GM21576 (cell line): ENCODE measurements at regions not wholly inside any gene's neighbourhood (a gene's known extent, or its start where the extent isn't known, plus 50 kb on each side); places are given as distances from the start of the nearest gene placed in this dataset.

Source experiments
- ATAC-seq: cut with Tn5 transposase; IDR thresholded peaks from one replicate; pipeline ENCODE4 v1.9.1; 2021; ENCODE audit warnings: mild to moderate bottlenecking, moderate library complexity; ENCODE audit not compliant: unreplicated experiment

- no peak for ATAC-seq
These were observed 781.3 kb upstream of the ID2 start for GRCh38 chr2:7900593-7900992.

DNA sequence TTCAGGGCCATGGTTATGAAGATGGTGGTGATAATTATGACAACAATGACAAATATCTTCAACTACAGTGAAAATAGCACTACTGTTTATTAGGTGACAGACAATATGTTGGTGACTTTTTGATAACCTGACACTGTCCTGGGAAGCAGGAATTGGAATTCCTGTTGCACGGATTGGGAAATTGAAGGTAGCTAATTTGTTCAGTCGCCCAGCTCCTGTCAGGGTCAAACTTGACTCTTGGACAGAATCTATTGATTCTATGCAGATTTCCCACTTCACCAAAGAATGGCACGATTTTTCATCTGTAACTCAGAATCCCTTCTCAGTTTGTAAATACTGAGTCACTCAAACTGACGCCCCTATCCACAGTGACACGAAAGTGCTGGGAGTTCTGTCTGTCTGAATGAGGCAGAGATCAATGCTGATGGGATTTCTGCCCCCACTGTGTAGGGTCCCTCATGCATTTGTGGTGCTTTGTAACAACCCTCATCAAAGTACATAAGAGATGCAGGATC is 779.5 kb upstream of the ID2 start:
- ATAC-seq: no peak

DNA sequence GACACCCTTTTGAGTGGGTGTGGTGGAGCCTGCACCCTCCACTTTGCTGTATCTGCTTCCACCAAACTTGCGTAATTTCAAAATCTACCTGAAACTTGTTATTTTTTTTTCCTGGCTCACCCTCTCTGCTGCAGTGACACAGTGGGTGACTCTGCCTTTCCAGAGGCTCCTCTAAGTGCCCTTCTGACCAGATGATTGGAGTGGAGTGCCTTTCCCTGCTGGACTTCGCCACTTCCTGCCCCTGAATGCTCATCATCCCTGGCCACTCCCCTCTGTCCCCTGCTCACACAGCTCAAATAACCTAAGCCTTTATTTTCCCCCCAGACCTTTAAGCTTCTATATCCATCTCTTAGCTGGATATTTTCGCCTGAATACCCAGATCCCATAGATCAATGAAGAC is 777.5 kb upstream of the ID2 start:
- no peak for ATAC-seq

DNA sequence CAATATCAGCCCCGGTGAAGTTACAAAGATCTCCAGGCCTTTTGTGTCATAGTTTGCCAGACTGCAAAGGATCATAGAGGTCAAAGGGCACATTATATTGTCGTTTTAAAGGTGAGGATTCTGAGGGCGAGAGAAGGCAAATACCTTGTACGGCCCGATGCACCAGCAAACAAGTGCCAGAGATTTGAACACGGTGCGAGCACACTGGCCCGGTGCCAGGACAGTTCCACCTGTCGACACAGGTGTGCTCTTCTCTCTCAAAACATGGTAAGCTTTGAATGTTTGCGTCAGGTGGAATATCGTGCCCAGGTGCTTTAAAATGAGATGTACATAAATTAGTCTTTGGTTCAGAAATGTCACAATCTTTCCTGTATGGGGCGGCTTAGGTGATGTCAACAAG is 776.1 kb upstream of the ID2 start:
- no peak for ATAC-seq

DNA sequence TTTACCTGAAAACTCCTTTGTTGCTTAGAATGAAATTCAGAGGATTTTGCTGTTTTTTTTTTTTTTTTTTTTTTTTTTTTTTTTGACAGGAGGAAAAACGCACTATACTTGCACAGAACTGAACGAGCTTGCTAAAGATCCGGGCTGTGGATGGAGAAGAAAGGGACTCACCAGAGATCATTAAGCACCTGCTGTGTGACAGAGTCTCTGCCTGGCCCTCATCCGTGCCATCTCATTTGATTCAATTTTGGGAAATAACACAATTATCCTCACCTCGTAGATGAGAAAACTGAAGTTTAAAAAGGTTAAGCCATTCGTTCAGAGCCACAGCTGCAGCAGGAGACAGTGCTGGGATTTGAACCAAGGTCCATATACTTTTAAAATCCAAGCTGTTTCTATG is 775.4 kb upstream of the ID2 start:
- no peak for ATAC-seq

GRCh38 chr2:7907041-7907440 is 774.8 kb upstream of the ID2 start:
- no peak for ATAC-seq

DNA sequence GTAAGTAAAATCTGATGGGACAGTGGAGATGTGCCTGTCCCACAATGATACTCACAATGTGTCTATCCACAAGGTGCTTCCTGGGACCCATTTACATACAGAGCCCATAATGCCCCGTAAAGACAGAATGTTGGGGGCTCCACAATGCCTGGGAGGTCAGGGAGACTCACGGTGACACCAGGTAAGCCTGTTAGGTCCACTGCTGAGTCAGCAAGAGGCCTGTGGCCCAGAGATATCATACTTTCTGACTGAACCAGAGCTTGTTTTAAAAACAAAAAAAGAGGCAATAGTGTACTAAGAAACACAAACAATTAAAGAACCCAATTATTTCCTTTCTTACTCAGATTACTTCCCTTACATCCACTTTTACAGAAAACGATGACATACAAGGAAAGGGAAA is 771.1 kb upstream of the ID2 start:
- no peak for ATAC-seq

GRCh38 chr2:7911196-7911595 is 770.7 kb upstream of the ID2 start:
- no peak for ATAC-seq

DNA sequence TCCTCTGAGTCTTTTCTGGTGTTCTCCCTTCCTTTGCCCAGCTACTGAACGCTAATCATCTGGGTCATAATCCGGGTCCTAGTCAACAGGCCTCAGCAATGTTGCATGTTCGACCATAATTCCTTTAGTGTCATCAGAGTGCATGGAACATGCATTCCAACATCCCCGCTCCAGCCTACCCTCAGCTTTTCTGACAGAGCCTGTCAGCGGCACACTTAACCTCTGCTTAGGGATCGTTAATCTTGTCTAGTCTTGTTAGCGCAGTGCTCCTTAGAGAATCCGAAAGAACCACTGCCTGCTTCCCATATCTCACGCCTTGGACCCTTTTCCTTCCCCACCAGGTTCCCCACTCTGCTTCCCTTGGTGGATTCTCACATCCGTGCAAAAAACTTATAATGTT is 767.9 kb upstream of the ID2 start:
- no peak for ATAC-seq

GRCh38 chr2:7915302-7916091 is 766.4 kb upstream of the ID2 start:
- no peak for ATAC-seq

- ATAC-seq: no peak
These were observed 765.2 kb upstream of the ID2 start for GRCh38 chr2:7916670-7917069.

DNA sequence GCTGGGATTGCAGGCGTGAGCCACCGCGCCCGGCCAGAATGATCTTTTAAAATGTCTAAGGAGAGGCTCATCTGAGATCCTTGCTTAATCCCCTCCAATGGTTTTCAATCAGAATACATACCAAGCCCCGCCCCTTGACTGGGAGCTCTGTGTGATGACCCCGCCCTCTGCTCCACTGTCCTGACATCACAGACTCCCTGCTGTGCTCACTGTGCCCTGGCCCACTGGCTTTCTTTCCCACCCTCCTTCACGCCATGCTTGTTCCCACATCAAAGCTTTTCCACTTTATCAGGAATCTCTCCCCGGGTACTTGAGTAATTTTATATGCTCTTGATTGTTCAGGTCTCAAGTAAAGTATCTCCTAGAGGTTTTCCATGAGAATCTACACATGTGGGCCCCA is 762.3 kb upstream of the ID2 start:
- no peak for ATAC-seq

DNA sequence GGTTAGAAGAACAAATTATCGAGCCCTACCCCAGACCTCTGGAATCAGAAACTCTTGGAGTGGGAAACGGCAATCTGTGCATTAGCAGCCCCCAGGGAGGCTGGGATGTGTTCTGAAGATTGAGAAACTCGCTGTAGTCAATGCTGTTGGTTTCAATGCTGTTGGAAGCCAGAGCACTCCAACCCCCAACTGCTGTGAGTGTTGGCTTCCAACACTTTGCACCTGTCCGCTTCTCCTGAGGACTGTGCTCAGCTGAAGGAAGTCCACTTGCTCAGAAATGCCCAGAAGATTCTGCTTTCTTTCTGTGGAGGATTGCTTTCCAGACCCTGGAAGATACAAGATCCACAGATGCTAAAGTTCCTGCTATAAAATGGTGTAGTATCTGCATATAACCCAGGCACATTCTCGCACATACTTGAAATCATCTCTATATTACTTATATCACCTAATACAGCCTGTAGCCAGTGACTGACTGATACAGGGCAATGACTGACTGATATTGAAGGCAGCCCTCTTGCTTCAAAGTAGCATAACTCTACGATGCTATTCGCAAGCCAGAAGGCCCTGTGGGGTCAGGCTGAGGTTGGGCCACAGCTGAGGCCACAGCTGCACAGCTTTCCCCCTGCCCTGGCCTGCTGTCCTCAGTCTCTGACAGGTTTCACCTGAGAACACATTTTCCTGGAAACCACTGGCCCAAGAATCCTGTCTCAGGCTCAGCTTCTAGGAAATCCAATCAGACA is 757.7 kb upstream of the ID2 start:
- no peak for ATAC-seq

- ATAC-seq: no peak
These were observed 756.4 kb upstream of the ID2 start for GRCh38 chr2:7925506-7925905.

DNA sequence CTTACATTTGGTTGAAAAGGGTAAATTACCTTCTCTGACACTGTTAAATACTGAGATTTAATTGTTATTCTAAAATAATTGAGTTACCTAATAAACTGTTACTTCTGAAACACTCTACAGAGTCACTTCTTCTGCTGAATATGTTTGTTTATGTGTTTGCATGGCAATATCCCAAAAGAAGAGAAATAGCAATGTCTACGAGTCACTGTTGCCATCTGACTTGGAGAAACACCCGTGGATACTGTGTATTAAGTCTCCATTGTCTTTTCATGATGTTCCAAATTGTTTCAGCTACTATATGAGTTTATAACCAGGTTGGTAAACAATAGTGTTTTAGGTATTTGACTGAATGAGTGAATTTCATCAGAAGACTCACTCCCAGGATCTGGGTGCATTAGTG is 754.2 kb upstream of the ID2 start:
- ATAC-seq: no peak

- no peak for ATAC-seq
These were observed 752.6 kb upstream of the ID2 start for GRCh38 chr2:7929281-7929680.

DNA sequence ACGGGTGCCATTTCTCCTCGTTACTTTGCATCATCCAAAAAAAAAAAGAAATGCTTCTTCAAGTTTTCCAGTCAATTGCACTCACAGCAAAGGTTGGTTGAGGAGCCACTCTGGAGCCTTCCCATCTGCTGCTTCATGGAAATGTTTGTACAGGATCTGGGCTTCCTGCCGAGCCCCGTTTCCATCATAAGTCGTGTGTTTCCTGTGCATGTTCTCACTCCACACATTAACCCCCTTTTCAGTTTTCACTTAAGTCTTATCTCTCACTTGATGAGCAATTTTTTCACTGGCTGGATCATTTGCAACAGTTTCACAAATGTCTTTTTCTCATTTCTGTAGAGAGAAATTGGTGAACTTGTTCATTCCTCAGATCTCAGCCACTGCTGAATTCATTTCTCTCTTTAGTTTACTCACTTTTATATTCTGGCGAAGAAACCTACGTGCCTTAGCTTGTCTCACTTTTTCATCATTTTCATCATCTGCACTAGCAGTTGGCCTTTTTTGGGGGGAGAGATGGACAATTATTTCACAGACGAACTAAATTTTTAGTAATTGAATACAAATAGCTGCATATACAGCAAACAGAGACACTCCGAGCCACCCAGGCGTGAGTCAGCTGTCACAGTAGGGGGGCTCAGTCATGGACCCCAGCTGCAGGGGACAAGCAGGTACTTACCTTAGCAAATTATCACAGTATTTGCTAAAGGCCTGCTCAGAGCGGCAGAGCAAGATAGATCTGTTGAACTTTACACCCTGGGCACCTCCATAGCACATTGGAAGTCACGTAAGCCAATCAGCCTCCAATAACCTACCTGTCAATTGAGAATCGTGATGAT is 750.8 kb upstream of the ID2 start:
- ATAC-seq: no peak

DNA sequence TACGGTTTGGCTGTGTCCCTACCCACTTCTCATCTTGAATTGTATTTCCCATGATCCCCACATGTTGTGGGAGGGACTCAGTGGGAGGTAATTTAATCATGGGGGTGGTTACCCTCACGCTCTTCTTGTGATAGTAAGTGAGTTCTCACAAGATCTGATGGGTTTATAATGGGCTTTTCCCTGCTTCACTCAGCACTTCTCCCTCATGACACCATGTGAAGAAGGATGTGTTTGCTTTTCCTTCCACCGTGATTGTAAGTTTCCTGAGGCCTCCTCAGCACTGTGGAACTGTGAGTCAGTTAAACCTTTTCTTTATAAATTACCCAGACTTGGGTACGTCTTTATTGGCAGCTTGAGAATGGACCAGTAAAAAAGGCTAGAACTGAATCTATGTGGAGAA is 750.0 kb upstream of the ID2 start:
- ATAC-seq: no peak

DNA sequence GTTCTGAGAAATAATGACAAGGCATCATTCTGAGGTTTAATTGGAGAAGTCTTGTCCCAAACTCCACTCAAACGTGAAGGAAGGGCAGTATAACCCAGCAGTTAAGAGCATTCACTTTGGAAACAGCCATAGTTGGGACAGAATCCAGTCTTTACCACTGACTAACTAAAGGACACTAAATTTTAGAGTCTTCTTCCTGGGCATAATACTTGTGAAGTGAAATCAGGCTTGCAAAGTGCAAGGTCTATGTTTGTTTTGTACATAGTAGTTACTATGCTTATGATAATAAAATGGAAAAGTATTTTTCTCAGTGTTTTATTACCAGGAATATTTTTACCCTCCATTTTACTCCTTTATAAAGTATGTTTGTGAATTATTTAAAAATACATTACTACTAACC is 748.2 kb upstream of the ID2 start:
- ATAC-seq: no peak

DNA sequence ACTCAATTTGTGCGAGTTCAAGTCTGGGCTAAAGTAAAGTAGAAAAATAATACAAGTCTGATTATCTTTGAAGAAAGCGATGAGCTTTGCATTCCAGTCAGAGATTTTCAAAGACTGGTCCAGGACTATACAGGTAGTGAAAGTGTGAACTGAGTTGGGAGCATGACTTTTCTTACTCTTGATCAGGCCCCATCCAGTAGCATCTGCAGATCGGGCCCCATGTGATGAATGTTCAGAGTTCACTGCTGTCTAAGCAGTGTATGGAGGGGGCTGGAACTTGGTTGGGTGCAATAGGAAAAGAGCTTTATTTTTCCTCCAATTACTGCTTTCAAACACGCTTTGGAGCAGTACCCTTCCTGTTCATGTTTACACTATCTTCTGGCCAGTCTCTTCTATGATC is 747.4 kb upstream of the ID2 start:
- ATAC-seq: no peak

GRCh38 chr2:7937082-7937481 is 744.8 kb upstream of the ID2 start:
- ATAC-seq: no peak

DNA sequence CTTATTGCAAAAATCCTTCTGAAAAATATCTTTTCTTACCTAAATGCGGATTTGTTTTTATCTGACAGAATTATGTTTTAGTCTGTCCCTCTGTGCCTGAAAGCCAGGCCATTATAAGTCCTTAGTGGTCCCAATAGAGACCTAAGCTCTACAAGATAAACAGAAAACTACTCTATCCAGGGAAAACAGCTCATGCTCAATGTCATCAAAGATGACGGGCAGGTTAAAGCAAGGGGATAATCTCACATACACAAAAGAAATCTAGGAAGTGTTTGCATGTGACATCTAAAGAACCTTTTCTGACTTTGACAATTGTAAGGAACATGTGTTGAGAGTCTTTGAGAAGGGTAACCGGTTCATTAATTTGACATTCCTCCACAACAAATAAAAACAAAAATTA is 741.1 kb upstream of the ID2 start:
- ATAC-seq: no peak
